GM18868 (cell line): ENCODE measurements at regions not wholly inside any gene's neighbourhood (a gene's known extent, or its start where the extent isn't known, plus 50 kb on each side); places are given as distances from the start of the nearest gene placed in this dataset.
"Not testable (repeated sequence)": the region's sequence is repeated elsewhere in the genome, so short reads cannot be mapped to it uniquely, and the experiment has no call there.

Source experiments
- ATAC-seq: cut with Tn5 transposase; IDR thresholded peaks from one replicate; pipeline ENCODE4 v1.9.1; 2021; ENCODE audit warnings: mild to moderate bottlenecking, moderate library complexity; ENCODE audit not compliant: unreplicated experiment

- no peak for ATAC-seq
These were observed 53.6 kb downstream of the ARF6 start for GRCh38 chr14:49946320-49947141.

- no peak for ATAC-seq
These were observed 54.6 kb downstream of the ARF6 start for GRCh38 chr14:49947506-49947905.

- ATAC-seq = no peak
These were observed 57.7 kb downstream of the ARF6 start for GRCh38 chr14:49950275-49951228.

GRCh38 chr14:49951229-49951607 lies 58.3 kb downstream of the ARF6 start:
- ATAC-seq = no peak

- no peak for ATAC-seq
These were observed 58.9 kb downstream of the ARF6 start for GRCh38 chr14:49951691-49952345.

- ATAC-seq = no peak
These were observed 60.3 kb downstream of the ARF6 start for GRCh38 chr14:49953196-49953595.

GRCh38 chr14:49954171-49954631 lies 61.3 kb downstream of the ARF6 start:
- no peak for ATAC-seq

GRCh38 chr14:49955024-49955423 lies 62.1 kb downstream of the ARF6 start:
- ATAC-seq = no peak

GRCh38 chr14:49957089-49957852 lies 64.4 kb downstream of the ARF6 start:
- no peak for ATAC-seq

- peak; percentile 52 for ATAC-seq
These were observed 67.0 kb downstream of the ARF6 start for GRCh38 chr14:49959822-49960408.

- ATAC-seq = no peak
These were observed 67.6 kb downstream of the ARF6 start for GRCh38 chr14:49960453-49960852.

GRCh38 chr14:49961270-49962222 lies 68.7 kb downstream of the ARF6 start:
- ATAC-seq = peak; percentile 78

- ATAC-seq = peak; percentile 47
These were observed 69.7 kb downstream of the ARF6 start for GRCh38 chr14:49962621-49963020.

- not testable (repeated sequence) for ATAC-seq
These were observed 72.3 kb downstream of the ARF6 start for GRCh38 chr14:49965068-49965651.

GRCh38 chr14:49966304-49966809 lies 73.5 kb downstream of the ARF6 start:
- no peak for ATAC-seq

GRCh38 chr14:49966971-49967630 lies 74.2 kb downstream of the ARF6 start:
- ATAC-seq = no peak

GRCh38 chr14:49969961-49970360 lies 77.1 kb downstream of the ARF6 start:
- ATAC-seq = no peak
